GM12878 (cell line): ENCODE measurements at regions not wholly inside any gene's neighbourhood (a gene's known extent, or its start where the extent isn't known, plus 50 kb on each side); places are given as distances from the start of the nearest gene placed in this dataset.

Experiments
- ATAC-seq: fragments of 200-7000 bp; cut with Tn5 transposase; 3 replicates; pipeline ENCODE4 v1.9.1; 2020; ENCODE audit warnings: mild to moderate bottlenecking, moderate library complexity
- BruUV-seq: library from RNA; stranded (reverse); fragments of 400-500 nt; replicated peaks from 2 replicates; lab custom pipeline; 2021; lab: Mats Ljungman, UMichigan
- CTCF ChIA-PET: fragments of 300-600 bp; sonication (Branson Sonifier 250); formaldehyde crosslinking; extraction: SDS; loops from one replicate; lab custom pipeline; 2021; ENCODE audit warnings: inconsistent platforms; lab: Yijun Ruan, JAX
- POLR2A ChIA-PET: fragments of 350-600 bp; formaldehyde crosslinking; extraction: SDS; loops from one replicate; lab custom pipeline; 2021; ENCODE audit warnings: inconsistent platforms; lab: Charles Lee
- RAD21 ChIA-PET: fragments of 300-600 bp; sonication (Branson Sonifier 250); formaldehyde crosslinking; loops from one replicate; lab custom pipeline; 2023; ENCODE audit warnings: antibody characterized with exemption; ENCODE audit not compliant: unreplicated experiment; lab: Charles Lee
- SMC1A ChIA-PET: fragments of 300-600 bp; sonication (Branson Sonifier 250); formaldehyde crosslinking; loops from one replicate; lab custom pipeline; 2023; ENCODE audit not compliant: unreplicated experiment, uncharacterized antibody; lab: Charles Lee
- DNase-seq: peaks from one replicate; pipeline ENCODE4 v3.0.0-alpha.2; 2011; ENCODE audit warnings: low read depth, low spot score
- FAIRE-seq: peaks from 3 replicates; lab custom pipeline; 2011; peaks lifted over from hg19 to GRCh38; lab: Jason Lieb, UNC
- H2AFZ ChIP-seq: 2 replicates; pipeline ENCODE4 v1.6.0; 2011; ENCODE audit warnings: low read depth, low read length, control low read depth; ENCODE audit not compliant: control insufficient read depth
- H3K27ac ChIP-seq: 2 replicates; pipeline ENCODE4 v1.5.1; 2011; ENCODE audit warnings: control low read depth; ENCODE audit not compliant: control insufficient read depth, insufficient read depth
- H3K27me3 ChIP-seq, 2 experiments: replicated peaks in 1 of 2; 2 replicates each; pipeline versions ENCODE4 v1.6.0 to v1.6.1; 2011; ENCODE audit warnings: low read length in 1 of 2; ENCODE audit not compliant: control insufficient read depth in 2 of 2, insufficient read depth in 2 of 2
- H3K36me3 ChIP-seq, 2 experiments: 2 replicates each; pipeline ENCODE4 v1.5.1; 2011; ENCODE audit warnings: low read length in 1 of 2; ENCODE audit not compliant: control insufficient read depth in 2 of 2, insufficient read depth in 2 of 2
- H3K4me1 ChIP-seq: 2 replicates; pipeline ENCODE4 v1.6.1; 2011; ENCODE audit warnings: mild to moderate bottlenecking, low read length, moderate library complexity, mixed read lengths; ENCODE audit not compliant: control insufficient read depth, insufficient read depth
- H3K4me2 ChIP-seq: 2 replicates; pipeline ENCODE4 v1.6.0; 2011; ENCODE audit warnings: control low read depth; ENCODE audit not compliant: control insufficient read depth, insufficient read depth
- H3K4me3 ChIP-seq: fragments of 200-600 bp; sonication (generic); 2 replicates; pipeline ENCODE4 v1.5.1; 2016
- H3K79me2 ChIP-seq: 2 replicates; pipeline ENCODE4 v1.6.0; 2011; ENCODE audit warnings: low read length; ENCODE audit not compliant: control insufficient read depth, insufficient read depth
- H3K9ac ChIP-seq: 2 replicates; pipeline ENCODE4 v1.8.0; 2011; ENCODE audit warnings: low read length, control low read depth, mixed read lengths; ENCODE audit not compliant: control insufficient read depth, insufficient read depth
- H3K9me3 ChIP-seq: replicated peaks from 3 replicates; pipeline ENCODE4 v1.5.1; 2011; ENCODE audit warnings: mild to moderate bottlenecking, low read length; ENCODE audit not compliant: control insufficient read depth, insufficient read depth
- H4K20me1 ChIP-seq: 2 replicates; pipeline ENCODE4 v1.6.0; 2011; ENCODE audit not compliant: control insufficient read depth, insufficient read depth
- CBX5 ChIP-seq: sonication (generic); IDR thresholded peaks from 2 replicates; pipeline ENCODE4 v1.6.1; 2016; ENCODE audit warnings: low read depth, moderate library complexity, mild to moderate bottlenecking, inconsistent platforms
- GATAD2B ChIP-seq: fragments of 450-650 bp; conservative IDR thresholded peaks from 2 replicates; pipeline ENCODE4 v1.6.1; 2017; ENCODE audit warnings: low read depth, mild to moderate bottlenecking, moderate library complexity
- KAT2A ChIP-seq: conservative IDR thresholded peaks from 2 replicates; pipeline ENCODE4 v1.6.1; 2011; ENCODE audit warnings: low read depth, low read length; ENCODE audit not compliant: control insufficient read depth
- LARP7 ChIP-seq: fragments of 450-650 bp; IDR thresholded peaks from 2 replicates; pipeline ENCODE4 v1.6.1; 2017; ENCODE audit warnings: mild to moderate bottlenecking
- MLLT1 ChIP-seq: fragments of 450-650 bp; IDR thresholded peaks from 2 replicates; pipeline ENCODE4 v1.6.1; 2016; ENCODE audit warnings: mild to moderate bottlenecking
- PAX5 ChIP-seq: IDR thresholded peaks from 2 replicates; pipeline ENCODE4 v1.6.1; 2011; ENCODE audit warnings: low read depth, low read length, borderline replicate concordance
- POLR2AphosphoS2 ChIP-seq: IDR thresholded peaks from 2 replicates; pipeline ENCODE4 v1.6.1; 2011; ENCODE audit warnings: low read depth, mild to moderate bottlenecking, low read length, improper control_type of control experiment, moderate library complexity
- RBBP5 ChIP-seq: fragments of 200-600 bp; sonication (generic); conservative IDR thresholded peaks from 2 replicates; pipeline ENCODE4 v1.6.1; 2016
- STAT3 ChIP-seq: IDR thresholded peaks from 2 replicates; pipeline ENCODE4 v1.6.1; 2011; ENCODE audit warnings: low read depth, low read length, improper control_type of control experiment
- TBL1XR1 ChIP-seq: IDR thresholded peaks from 2 replicates; pipeline ENCODE4 v1.6.1; 2012; ENCODE audit warnings: low read depth, low read length, improper control_type of control experiment
- ZNF24 ChIP-seq: fragments of 450-650 bp; IDR thresholded peaks from 2 replicates; pipeline ENCODE4 v1.6.1; 2017; ENCODE audit warnings: antibody characterized with exemption, mild to moderate bottlenecking
- WGBS: methylation state at CpG from one replicate; pipeline ENCODE4 v1.1.6; 2016; ENCODE audit warnings: low lambda C conversion rate; ENCODE audit not compliant: insufficient replicate concordance, insufficient coverage; ENCODE audit errors: missing lambda C conversion rate; 5-methylcytosine and 5-hydroxymethylcytosine counted together
- in situ Hi-C: fragments of 300-500 bp; cut with MboI; formaldehyde crosslinking; loops from 9 replicates; pipeline ENCODE4 v1.14.3; 2018; ENCODE audit warnings: mixed read lengths
- intact Hi-C: fragments of 100-400 bp; cut with micrococcal nuclease; formaldehyde crosslinking; loops from one replicate; pipeline ENCODE4 v1.14.2; 2022; ENCODE audit not compliant: unreplicated experiment

GRCh38 chr22:48451891-48452290 lies 1375.8 kb downstream of the BRD1 start:
- FAIRE-seq (no peak), ATAC-seq (no peak), DNase-seq (no peak)
- BruUV-seq, result no TSS peak
- Histone ChIP-seq H3K36me3 (no peaks in the 10 kb centered on the region), H3K4me2 (no peak overlapping the region), H3K4me1 (no peaks in the 10 kb centered on the region), H3K27ac (no peak overlapping the region), H3K9me3 (peaks cover 2% of the 10 kb centered on the region; the same call in 1 of the 3 replicates), H3K79me2 (no peaks in the 10 kb centered on the region), H3K4me3 (no peak overlapping the region), H3K9ac (no peak overlapping the region), H2AFZ (no peak overlapping the region), H4K20me1 (no peaks in the 10 kb centered on the region), H3K27me3 (no peaks in the 10 kb centered on the region)
- intact Hi-C loops, result no loop called here
- SMC1A ChIA-PET, result no interaction called here
- in situ Hi-C loops, result no loop called here
- POLR2A ChIA-PET, result no interaction called here
- WGBS, result 47% methylated on average over 11 of the region's 11 CpGs
- CTCF ChIA-PET, result no interaction called here
- TF ChIP-seq MLLT1 (no peak), POLR2AphosphoS2 (no peak), STAT3 (no peak), CBX5 (no peak), LARP7 (no peak), RBBP5 (no peak), KAT2A (no peak), PAX5 (no peak), ZNF24 (no peak), TBL1XR1 (no peak), GATAD2B (no peak)
- RAD21 ChIA-PET, result no interaction called here
